Nephron progenitor cell (in vitro differentiated cells): ENCODE measurements at regions not wholly inside any gene's neighbourhood (a gene's known extent, or its start where the extent isn't known, plus 50 kb on each side); places are given as distances from the start of the nearest gene placed in this dataset.

ENCODE experiments used
- DNase-seq: peaks from one replicate; pipeline ENCODE4 v3.0.0; 2021
- H3K27ac Mint-ChIP-seq: 2 replicates; pipeline ENCODE4 v1.8.0; 2021; ENCODE audit warnings: mild to moderate bottlenecking, moderate library complexity, mixed read lengths
- H3K27me3 Mint-ChIP-seq: 2 replicates; pipeline ENCODE4 v1.8.0; 2021; ENCODE audit warnings: mild to moderate bottlenecking, low read depth, mixed read lengths; ENCODE audit not compliant: poor library complexity
- H3K36me3 Mint-ChIP-seq: 2 replicates; pipeline ENCODE4 v1.8.0; 2021; ENCODE audit warnings: low read depth, mixed read lengths
- H3K4me1 Mint-ChIP-seq: 2 replicates; pipeline ENCODE4 v1.8.0; 2021; ENCODE audit warnings: mixed read lengths
- H3K4me3 Mint-ChIP-seq: 2 replicates; pipeline ENCODE4 v1.8.0; 2021; ENCODE audit warnings: mild to moderate bottlenecking, moderate library complexity, mixed read lengths
- H3K9me3 Mint-ChIP-seq: 2 replicates; pipeline ENCODE4 v1.8.0; 2021; ENCODE audit warnings: mild to moderate bottlenecking, moderate library complexity, mixed read lengths
- TF ChIP-seq, protein P1 (sequence below): fragments of 200-600 bp; sonication (generic); IDR thresholded peaks from 2 replicates; pipeline ENCODE4 v1.5.0; 2021; ENCODE audit warnings: antibody characterized with exemption

GRCh38 chr20:1722513-1723050, 65.0 kb upstream of the SIRPG start:
- no peak for DNase-seq
- Mint-ChIP-seq H3K27me3 (peaks cover 6% of the 10 kb centered on the region), H3K27ac (no peak overlapping the region), H3K9me3 (peaks cover 19% of the 10 kb centered on the region), H3K4me3 (no peak overlapping the region), H3K36me3 (peaks cover 5% of the 10 kb centered on the region), H3K4me1 (peaks cover 4% of the 10 kb centered on the region)
- TF ChIP-seq, protein P1, sequence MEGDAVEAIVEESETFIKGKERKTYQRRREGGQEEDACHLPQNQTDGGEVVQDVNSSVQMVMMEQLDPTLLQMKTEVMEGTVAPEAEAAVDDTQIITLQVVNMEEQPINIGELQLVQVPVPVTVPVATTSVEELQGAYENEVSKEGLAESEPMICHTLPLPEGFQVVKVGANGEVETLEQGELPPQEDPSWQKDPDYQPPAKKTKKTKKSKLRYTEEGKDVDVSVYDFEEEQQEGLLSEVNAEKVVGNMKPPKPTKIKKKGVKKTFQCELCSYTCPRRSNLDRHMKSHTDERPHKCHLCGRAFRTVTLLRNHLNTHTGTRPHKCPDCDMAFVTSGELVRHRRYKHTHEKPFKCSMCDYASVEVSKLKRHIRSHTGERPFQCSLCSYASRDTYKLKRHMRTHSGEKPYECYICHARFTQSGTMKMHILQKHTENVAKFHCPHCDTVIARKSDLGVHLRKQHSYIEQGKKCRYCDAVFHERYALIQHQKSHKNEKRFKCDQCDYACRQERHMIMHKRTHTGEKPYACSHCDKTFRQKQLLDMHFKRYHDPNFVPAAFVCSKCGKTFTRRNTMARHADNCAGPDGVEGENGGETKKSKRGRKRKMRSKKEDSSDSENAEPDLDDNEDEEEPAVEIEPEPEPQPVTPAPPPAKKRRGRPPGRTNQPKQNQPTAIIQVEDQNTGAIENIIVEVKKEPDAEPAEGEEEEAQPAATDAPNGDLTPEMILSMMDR, result no peak

DNA sequence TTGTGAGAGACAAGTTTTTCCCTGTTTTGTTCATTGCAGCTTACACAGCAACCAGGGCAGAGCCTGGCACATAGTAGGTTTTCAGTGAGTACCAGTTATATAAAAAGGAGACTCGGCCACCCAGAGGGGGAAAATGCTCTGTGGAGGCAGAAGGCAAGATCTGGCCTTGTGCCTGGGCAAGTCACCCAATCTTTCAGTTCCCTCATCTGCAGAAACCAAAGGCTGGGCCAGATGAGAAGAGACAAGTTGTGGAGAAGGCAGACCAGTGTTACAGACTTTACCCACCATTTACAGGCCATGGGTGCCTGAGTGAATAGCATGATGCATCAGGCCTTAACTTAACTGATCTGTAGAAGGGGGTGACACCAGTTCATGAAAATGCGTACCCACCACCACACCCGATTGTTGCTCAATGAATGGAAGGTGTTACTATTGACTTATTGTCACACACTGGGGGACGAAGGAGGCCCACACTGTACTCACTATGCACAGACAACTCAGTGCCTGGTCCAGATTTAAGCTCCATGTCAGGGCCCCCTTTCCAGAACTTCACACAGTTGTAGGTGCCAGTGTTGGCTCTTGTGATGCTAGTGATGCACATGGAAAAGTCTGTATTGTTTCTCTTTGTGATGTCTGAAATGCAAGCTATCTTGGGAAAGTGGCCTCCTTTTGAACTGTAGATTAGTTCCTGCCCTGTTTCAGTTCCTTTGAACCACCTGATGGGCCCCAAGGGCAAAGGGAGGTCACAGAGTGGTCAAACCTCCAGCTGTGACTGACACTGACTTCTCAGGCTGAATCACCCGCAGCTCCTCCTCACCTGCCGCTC, 64.3 kb upstream of the SIRPG start:
- Mint-ChIP-seq H3K36me3 (peaks cover 5% of the 10 kb centered on the region), H3K4me1 (peaks cover 4% of the 10 kb centered on the region), H3K4me3 (no peak overlapping the region), H3K27me3 (peaks cover 10% of the 10 kb centered on the region), H3K27ac (no peak overlapping the region), H3K9me3 (peaks cover 22% of the 10 kb centered on the region)
- TF ChIP-seq, protein P1, result no peak
- no peak for DNase-seq

DNA sequence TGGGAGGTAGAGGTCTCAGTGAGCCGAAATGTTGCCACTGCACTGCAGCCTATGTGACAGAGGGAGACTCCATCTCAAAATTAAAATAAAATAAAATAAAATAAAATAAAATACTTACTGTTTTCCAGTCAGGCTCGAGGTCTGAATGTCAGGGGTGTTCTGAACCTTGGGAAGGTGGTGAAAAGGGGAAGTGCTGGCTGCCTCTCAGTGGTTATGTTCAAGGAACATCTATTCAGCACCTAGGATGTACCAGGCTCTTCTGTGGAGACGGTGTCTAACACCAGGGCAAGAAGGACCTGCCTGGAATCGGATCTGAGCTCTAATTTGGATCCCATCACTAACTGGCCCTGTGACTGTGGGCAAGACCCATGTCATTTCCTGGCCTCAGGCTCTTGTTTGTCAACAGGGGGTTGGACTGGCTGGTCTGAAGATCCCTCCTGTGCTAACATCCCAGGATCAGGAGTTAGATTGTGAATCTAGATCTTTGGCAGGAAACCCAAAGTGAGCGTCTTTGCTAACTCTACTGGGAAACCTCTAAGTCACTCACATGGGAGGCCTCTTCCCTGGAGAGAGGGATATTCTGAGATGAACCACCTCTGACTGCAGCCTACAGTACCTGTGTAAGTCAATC, 63.4 kb upstream of the SIRPG start:
- Mint-ChIP-seq H3K9me3 (peaks cover 23% of the 10 kb centered on the region), H3K27me3 (peaks cover 17% of the 10 kb centered on the region), H3K27ac (no peak overlapping the region), H3K4me3 (no peak overlapping the region), H3K4me1 (peaks cover 4% of the 10 kb centered on the region), H3K36me3 (peaks cover 5% of the 10 kb centered on the region)
- no peak for DNase-seq
- TF ChIP-seq, protein P1, result no peak

DNA sequence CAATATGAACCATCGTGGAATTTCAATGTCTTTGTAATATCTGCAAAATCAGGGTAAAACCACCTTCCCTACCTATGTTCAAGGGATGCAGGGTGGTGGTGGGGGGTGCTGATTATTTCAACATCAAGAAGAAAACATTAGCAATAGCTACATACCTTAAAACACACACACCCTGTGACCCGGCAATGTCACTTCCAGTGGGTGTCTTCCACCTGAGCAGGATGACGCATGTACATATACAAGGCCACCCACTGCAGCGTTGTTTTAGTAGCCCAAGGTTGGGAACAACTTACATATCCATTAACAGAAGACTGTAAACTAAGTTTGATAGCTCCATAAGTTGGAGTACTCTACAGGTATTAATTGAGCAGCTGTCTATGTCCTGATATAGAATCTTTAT, 62.6 kb upstream of the SIRPG start:
- Mint-ChIP-seq H3K27ac (no peak overlapping the region), H3K4me3 (no peak overlapping the region), H3K36me3 (peaks cover 5% of the 10 kb centered on the region), H3K9me3 (peaks cover 21% of the 10 kb centered on the region), H3K27me3 (peaks cover 17% of the 10 kb centered on the region), H3K4me1 (peaks cover 4% of the 10 kb centered on the region)
- DNase-seq, result no peak
- TF ChIP-seq, protein P1, result no peak

GRCh38 chr20:1718604-1719384, 61.2 kb upstream of the SIRPG start:
- no peak for DNase-seq
- Mint-ChIP-seq H3K9me3 (peaks cover 11% of the 10 kb centered on the region), H3K27me3 (peaks cover 17% of the 10 kb centered on the region), H3K27ac (no peak overlapping the region), H3K36me3 (no peaks in the 10 kb centered on the region), H3K4me1 (peaks cover 4% of the 10 kb centered on the region), H3K4me3 (no peak overlapping the region)
- TF ChIP-seq, protein P1, result no peak
